OCI-LY3 (cell line): ENCODE measurements at regions not wholly inside any gene's neighbourhood (a gene's known extent, or its start where the extent isn't known, plus 50 kb on each side); places are given as distances from the start of the nearest gene placed in this dataset.

ENCODE experiments used
- EZH2phosphoT487 ChIP-seq: fragments of 200-600 bp; shearing (Covaris generic); IDR thresholded peaks from 2 replicates; pipeline ENCODE4 v1.6.1; 2018; ENCODE audit warnings: antibody characterized with exemption, mixed run types, low read depth
- TF ChIP-seq, protein P1 (sequence below): fragments of 200-600, 300-600 bp; sonication (generic); IDR thresholded peaks from 2 replicates; pipeline ENCODE4 v1.5.1; 2014; ENCODE audit warnings: antibody characterized with exemption, low read length, low read depth

DNA sequence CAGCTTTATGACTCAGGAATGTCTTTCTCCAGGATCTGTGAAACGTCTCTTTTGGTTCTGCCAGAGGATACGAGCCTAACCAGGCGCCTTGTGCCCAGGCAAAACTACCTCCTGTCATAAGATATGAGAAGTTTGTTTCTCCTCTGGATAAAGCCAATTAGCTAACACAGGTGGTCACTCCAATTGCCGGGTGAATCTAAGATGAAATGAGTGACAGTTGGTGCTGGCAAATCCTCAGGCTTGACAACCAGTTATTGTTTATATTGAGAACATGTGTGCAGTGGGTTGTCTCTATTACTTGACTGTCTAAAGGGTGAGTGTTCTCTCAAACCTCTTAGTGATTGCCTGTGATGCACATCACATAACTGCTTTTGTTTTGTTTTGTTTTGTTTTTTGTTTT lies 449.1 kb downstream of the XPNPEP1 start:
- TF ChIP-seq, protein P1, sequence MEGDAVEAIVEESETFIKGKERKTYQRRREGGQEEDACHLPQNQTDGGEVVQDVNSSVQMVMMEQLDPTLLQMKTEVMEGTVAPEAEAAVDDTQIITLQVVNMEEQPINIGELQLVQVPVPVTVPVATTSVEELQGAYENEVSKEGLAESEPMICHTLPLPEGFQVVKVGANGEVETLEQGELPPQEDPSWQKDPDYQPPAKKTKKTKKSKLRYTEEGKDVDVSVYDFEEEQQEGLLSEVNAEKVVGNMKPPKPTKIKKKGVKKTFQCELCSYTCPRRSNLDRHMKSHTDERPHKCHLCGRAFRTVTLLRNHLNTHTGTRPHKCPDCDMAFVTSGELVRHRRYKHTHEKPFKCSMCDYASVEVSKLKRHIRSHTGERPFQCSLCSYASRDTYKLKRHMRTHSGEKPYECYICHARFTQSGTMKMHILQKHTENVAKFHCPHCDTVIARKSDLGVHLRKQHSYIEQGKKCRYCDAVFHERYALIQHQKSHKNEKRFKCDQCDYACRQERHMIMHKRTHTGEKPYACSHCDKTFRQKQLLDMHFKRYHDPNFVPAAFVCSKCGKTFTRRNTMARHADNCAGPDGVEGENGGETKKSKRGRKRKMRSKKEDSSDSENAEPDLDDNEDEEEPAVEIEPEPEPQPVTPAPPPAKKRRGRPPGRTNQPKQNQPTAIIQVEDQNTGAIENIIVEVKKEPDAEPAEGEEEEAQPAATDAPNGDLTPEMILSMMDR = no peak
- TF ChIP-seq EZH2phosphoT487 = no peak
